Kidney epithelial cell (primary cell): ENCODE measurements at regions not wholly inside any gene's neighbourhood (a gene's known extent, or its start where the extent isn't known, plus 50 kb on each side); places are given as distances from the start of the nearest gene placed in this dataset.

ENCODE experiments used
- DNase-seq: peaks from one replicate; pipeline ENCODE4 v3.0.0-alpha.2; 2010; ENCODE audit warnings: low read depth
- H3K27me3 ChIP-seq: 2 replicates; pipeline ENCODE4 v1.6.0; 2011; ENCODE audit warnings: low read length; ENCODE audit not compliant: control insufficient read depth, insufficient read depth
- H3K36me3 ChIP-seq: 2 replicates; pipeline ENCODE4 v1.5.1; 2011; ENCODE audit warnings: low read length; ENCODE audit not compliant: control insufficient read depth, insufficient read depth
- H3K4me3 ChIP-seq: 2 replicates; pipeline ENCODE4 v1.5.1; 2011; ENCODE audit warnings: low read depth, mild to moderate bottlenecking, control low read depth, low read length
- TF ChIP-seq, protein P1 (sequence below): IDR thresholded peaks from 2 replicates; pipeline ENCODE4 v1.5.1; 2011; ENCODE audit warnings: mild to moderate bottlenecking, moderate library complexity, low read length, control low read depth, inconsistent platforms; ENCODE audit not compliant: insufficient read depth, poor library complexity, severe bottlenecking

- no peak for DNase-seq
- Histone ChIP-seq H3K27me3 (no peaks in the 10 kb centered on the region), H3K4me3 (no peak overlapping the region), H3K36me3 (no peaks in the 10 kb centered on the region)
- TF ChIP-seq, protein P1, sequence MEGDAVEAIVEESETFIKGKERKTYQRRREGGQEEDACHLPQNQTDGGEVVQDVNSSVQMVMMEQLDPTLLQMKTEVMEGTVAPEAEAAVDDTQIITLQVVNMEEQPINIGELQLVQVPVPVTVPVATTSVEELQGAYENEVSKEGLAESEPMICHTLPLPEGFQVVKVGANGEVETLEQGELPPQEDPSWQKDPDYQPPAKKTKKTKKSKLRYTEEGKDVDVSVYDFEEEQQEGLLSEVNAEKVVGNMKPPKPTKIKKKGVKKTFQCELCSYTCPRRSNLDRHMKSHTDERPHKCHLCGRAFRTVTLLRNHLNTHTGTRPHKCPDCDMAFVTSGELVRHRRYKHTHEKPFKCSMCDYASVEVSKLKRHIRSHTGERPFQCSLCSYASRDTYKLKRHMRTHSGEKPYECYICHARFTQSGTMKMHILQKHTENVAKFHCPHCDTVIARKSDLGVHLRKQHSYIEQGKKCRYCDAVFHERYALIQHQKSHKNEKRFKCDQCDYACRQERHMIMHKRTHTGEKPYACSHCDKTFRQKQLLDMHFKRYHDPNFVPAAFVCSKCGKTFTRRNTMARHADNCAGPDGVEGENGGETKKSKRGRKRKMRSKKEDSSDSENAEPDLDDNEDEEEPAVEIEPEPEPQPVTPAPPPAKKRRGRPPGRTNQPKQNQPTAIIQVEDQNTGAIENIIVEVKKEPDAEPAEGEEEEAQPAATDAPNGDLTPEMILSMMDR: no peak
Measured at GRCh38 chr16:72362476-72362875, 190.5 kb upstream of the PMFBP1 start.

DNA sequence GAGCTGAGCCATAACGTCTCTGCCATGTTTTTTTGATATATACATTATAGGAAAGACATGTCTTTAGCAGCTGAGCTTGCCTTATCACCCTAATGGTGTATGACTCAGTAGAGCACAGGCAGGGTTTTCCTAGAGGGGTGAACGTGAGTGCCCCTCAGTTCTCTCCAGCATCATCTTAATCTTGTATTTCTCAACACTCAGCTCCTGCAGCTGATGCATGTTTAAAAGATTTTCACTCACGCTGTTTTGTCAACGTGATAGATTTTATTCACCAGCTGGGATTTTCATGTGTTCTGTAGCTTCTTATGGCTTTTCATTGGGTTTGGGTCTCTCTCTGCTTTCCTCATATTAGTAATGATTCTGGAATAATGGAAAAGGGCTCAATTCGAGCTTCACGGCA, 186.0 kb upstream of the PMFBP1 start:
- TF ChIP-seq, protein P1: no peak
- Histone ChIP-seq H3K36me3 (no peaks in the 10 kb centered on the region), H3K4me3 (no peak overlapping the region), H3K27me3 (no peaks in the 10 kb centered on the region)
- no peak for DNase-seq

- H3K36me3 ChIP-seq: no peaks in the 10 kb centered on the region
- H3K27me3 ChIP-seq: no peaks in the 10 kb centered on the region
- TF ChIP-seq, protein P1: no peak
- no peak overlapping the region for H3K4me3 ChIP-seq
- no peak for DNase-seq
Measured at GRCh38 chr16:72355561-72355960, 183.6 kb upstream of the PMFBP1 start.

GRCh38 chr16:72349719-72350118, 177.8 kb upstream of the PMFBP1 start:
- TF ChIP-seq, protein P1: no peak
- Histone ChIP-seq H3K36me3 (no peaks in the 10 kb centered on the region), H3K27me3 (no peaks in the 10 kb centered on the region), H3K4me3 (no peak overlapping the region)
- no peak for DNase-seq

- TF ChIP-seq, protein P1: no peak
- DNase-seq: no peak
- no peaks in the 10 kb centered on the region for H3K27me3 ChIP-seq
- H3K4me3 ChIP-seq: no peak overlapping the region
- H3K36me3 ChIP-seq: no peaks in the 10 kb centered on the region
Measured at GRCh38 chr16:72332926-72333325, 161.0 kb upstream of the PMFBP1 start.

DNA sequence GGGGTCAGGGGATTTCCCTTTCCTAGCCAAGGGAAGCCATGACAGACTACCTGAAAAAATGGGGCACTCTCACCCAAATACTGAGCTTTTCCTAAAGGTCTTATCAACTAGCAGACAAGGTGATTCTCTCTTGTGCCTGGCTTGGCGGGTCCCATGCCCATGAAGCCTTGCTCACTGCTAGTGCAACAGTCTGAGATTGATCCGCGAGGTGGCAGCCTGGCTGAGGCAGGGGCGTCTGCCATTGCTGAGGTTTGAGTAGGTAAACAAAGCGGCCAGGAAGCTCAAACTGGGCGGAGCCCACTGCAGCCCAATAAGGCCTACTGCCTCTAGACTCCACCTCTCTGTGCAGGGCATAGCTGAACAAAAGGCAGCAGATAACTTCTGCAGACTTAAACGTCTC, 152.6 kb upstream of the PMFBP1 start:
- no peak for DNase-seq
- Histone ChIP-seq H3K36me3 (no peaks in the 10 kb centered on the region), H3K4me3 (no peak overlapping the region), H3K27me3 (no peaks in the 10 kb centered on the region)
- TF ChIP-seq, protein P1: no peak
